ENCODE measurements at regions not wholly inside any gene's neighbourhood (a gene's known extent, or its start where the extent isn't known, plus 50 kb on each side); places are given as distances from the start of the nearest gene placed in this dataset.

- no peak for TF ChIP-seq CTCF (IDR thresholded peaks at IDR 0.05)
- TF ChIP-seq, protein P1, sequence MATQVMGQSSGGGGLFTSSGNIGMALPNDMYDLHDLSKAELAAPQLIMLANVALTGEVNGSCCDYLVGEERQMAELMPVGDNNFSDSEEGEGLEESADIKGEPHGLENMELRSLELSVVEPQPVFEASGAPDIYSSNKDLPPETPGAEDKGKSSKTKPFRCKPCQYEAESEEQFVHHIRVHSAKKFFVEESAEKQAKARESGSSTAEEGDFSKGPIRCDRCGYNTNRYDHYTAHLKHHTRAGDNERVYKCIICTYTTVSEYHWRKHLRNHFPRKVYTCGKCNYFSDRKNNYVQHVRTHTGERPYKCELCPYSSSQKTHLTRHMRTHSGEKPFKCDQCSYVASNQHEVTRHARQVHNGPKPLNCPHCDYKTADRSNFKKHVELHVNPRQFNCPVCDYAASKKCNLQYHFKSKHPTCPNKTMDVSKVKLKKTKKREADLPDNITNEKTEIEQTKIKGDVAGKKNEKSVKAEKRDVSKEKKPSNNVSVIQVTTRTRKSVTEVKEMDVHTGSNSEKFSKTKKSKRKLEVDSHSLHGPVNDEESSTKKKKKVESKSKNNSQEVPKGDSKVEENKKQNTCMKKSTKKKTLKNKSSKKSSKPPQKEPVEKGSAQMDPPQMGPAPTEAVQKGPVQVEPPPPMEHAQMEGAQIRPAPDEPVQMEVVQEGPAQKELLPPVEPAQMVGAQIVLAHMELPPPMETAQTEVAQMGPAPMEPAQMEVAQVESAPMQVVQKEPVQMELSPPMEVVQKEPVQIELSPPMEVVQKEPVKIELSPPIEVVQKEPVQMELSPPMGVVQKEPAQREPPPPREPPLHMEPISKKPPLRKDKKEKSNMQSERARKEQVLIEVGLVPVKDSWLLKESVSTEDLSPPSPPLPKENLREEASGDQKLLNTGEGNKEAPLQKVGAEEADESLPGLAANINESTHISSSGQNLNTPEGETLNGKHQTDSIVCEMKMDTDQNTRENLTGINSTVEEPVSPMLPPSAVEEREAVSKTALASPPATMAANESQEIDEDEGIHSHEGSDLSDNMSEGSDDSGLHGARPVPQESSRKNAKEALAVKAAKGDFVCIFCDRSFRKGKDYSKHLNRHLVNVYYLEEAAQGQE (IDR thresholded peaks at IDR 0.05; ENCODE audit: insufficient read depth in 1 of 2, low read depth in 2 of 2, low read length in 1 of 2), result no peak
Observed at GRCh38 chr4:188463909-188464308, 324.7 kb downstream of the TRIML1 start.
